NCI-H2171 treated with DMSO at 0.1 percent for 48 hours (cell line): ENCODE measurements at regions not wholly inside any gene's neighbourhood (a gene's known extent, or its start where the extent isn't known, plus 50 kb on each side); places are given as distances from the start of the nearest gene placed in this dataset.

Source experiments
- DNase-seq: peaks from one replicate; lab custom pipeline; 2025; lab: John Stamatoyannopoulos, UW

DNA sequence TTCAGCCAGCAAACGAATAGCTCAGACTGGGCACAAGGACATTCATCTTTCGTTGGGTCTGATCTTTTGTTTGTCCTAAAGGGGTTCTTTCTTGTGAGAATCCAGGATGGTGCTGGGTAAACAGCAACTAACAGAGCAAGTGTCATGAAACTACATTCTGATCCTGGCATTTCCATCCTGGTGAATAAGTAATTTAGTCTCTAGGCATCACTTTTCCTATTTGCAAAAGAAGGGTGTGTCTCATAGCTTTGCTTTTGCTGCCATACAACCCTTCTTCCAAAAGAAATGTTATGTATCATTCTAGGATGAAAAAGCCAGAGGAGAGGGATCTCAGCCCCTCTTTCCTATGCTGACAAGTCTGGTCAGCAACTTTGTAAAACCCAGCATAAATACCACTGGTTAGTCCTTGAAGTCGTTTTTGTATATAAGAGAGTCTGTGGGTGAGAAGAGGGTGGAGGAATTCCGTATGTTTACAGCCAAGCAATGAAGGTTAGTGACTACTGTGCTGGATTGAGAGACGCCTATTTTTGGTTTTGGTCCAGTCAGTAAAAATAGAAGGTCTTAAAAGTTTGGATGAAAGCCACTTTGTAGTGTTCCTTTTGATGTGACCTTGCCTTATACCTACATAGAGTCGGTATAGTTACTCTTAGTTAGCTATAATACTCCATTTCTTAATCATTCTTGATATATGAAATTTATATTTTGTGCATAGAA is 88.4 kb upstream of the SLC25A13 start:
- no peak for DNase-seq

DNA sequence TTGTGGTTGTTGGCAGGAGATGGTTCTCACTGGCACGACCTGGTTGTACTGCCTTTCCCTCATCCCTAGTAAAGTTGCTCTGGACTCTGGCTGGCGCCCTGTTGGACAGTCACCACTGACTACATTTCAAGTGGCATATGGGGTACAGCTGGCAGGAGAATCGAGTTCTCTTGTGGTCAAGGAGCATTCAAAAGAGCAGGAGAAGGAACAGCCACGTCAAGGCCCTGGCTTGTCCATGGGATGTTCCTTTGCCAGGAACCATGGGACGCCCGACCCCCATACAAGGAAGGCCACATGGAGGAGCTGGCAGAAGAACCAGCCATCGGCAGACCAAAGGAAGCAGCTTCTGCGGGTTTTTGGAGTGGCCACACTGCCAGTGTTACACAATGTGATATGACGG is 87.0 kb upstream of the SLC25A13 start:
- DNase-seq: no peak

DNA sequence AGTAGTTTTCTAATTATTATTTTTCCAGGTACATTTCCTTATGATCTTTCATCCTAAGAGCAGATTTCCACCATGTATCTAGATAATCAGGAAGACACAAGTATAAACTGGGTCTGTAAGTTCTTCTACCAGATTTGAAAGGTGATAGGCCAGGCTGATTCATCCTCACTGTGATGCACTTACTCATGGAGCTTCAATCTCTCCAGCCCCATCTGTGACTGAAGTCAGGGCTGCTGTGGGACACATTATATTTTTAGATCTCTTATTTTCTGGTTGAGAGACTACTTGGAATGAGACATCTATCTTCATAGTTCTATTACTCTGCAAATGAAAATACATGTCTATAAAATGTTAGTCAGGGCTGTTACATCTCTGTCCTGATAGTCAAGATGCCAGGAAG is 85.5 kb upstream of the SLC25A13 start:
- no peak for DNase-seq

DNA sequence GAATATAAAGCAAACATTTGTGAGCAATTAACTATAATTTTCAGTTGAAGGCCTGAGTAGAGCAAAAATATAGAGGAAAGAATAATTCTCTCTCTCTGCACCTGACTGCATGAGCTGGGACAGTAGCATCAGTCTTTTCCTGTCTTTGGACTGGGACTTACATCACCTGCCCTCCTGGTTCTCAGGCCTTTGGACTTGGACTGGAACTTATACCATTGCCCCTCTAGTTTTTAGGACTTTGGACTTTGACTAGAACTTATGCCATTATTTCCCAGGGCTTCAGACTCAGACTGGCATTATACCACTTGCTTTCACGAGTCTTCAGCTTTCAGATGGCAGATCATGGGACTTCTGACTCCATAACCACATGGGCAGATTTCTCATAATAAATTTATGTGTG is 81.0 kb upstream of the SLC25A13 start:
- DNase-seq: no peak

DNA sequence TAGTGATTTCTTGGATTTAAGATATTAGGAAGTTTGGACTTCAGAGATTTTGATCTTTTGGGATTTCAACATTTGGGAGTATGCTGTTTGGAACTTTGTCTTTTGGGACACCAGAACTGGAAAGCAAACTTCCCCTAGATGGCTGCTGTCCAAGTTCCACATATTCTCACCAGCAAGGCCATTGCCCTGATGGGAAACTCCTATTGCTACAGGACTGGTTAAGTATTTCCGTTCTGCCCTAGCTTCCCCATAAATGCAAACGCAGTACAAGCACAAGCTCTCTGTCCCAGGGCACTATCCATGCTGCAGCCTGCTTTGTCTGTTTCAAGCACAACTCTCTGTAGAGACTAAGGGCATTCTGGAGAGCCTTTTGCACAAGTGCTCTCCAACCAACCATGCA is 79.3 kb upstream of the SLC25A13 start:
- DNase-seq: no peak

DNA sequence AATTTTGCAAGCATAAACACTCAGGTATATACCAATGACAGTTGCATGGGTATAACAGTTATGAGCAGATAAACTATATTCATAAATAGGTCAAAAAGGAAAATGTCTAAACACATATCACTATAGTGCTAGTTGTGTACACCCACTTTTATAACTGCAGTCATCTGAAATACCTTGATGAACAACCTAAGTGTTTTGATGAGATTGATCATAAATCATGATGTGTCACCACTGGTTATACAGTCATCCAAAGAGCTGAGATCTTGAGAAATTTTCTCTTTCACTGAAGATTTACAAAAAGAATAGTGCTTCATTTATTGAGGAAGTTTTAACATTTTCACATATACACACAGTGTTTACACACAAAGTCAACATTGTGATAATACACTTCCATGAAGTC is 78.6 kb upstream of the SLC25A13 start:
- DNase-seq: no peak

DNA sequence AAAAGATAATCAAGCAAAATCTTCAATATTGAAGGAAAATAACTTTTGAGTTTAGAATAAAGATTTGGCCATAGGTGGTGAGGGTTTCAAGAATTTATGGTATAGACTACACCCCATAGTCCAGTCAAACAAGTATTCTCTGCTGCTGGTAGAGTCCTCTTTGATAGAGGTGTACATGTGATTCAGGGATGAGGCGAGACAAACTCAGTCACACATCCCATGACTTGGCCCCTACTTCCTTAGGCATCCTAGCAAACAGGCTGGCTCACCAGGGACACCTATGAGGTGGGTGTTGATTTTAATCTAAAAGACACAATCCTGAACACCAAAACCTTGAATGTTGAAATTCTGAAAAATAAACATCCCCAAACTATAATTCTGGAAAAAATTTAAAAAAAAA is 78.1 kb upstream of the SLC25A13 start:
- DNase-seq: no peak

DNA sequence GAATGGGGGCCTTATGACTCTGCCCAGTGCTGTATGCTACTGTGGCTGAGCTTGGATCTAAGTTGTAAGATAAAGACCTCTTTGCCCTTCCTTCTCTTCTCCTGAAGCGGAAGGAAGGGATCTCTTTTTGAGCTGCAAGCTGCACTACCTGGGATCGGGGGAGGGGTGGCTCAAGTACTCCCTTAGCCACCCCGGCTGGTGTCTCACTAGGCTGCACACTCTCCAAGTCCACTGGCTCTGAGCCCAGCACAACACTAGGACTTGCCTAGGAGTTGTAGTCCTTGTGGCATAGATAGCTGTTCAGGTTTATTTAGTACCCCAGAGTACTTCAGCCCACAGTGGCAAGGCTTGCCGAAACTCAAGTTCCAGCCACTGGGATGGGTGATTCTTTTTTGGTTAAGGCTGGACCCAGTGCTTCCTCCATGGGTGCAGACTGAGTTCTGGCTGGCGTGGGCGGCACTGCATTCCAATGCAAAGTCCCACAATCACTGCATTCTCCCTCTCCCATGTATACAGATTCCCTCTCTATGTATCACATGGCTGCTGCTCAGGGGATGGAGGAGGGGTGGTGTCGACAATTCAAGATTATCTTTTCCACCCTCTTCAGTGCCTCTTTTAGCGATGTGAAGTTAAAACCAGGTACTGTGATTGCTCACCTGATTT is 76.2 kb upstream of the SLC25A13 start:
- DNase-seq: no peak

DNA sequence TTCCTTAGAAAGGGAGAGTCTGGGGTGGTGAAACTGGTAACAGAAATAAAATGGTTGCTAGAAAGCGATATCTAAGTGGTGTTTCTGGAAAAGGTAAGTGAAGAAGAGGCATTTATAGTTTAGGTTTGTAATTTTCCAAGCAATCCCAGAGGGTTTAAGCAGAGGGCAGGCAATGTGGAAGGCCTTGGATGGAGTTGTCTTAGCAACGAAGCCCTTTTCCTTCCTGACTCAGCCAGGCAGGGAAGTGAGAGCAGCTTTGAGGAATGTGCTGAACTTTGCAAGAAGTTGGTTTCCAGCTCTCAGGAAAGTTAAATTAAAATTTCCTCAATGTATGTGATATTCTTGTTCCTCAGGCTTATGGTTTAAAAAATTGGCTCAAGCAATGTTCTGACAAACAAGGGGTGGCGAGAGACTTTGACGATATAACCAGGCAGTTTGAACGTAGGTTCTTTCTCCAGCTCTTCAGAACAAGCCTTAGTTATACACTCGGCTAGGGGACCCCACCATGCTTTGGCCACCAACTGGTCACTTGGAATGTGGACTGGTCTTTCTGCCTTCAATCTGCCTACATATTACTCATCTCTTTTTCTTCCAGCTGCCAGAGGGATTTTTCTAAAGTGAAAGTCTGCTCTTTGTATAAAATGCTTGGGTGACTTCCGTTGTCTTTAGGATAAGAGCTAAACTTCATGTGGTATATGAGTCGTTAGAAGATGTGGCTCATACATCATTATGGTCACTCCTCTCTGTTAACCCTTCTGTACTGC is 66.9 kb upstream of the SLC25A13 start:
- DNase-seq: no peak

DNA sequence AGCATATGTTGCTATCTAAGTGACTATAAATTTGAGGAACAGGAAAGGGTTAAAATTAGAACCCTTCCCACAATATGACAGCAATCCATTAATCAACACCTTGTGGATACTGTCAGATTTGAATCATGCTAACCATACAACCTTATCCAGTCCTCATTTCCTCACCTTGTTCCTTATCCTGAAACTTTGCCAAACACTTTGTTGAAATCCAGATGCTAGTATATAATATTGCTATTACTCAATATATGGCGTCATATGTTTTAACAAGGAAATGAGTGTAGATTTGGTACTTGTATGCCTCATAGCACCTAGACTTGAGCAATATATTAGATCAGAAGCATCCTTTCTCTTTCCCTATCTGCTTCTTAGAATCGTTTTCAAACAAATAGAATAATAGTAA is 66.3 kb upstream of the SLC25A13 start:
- peak; percentile 70 for DNase-seq

DNA sequence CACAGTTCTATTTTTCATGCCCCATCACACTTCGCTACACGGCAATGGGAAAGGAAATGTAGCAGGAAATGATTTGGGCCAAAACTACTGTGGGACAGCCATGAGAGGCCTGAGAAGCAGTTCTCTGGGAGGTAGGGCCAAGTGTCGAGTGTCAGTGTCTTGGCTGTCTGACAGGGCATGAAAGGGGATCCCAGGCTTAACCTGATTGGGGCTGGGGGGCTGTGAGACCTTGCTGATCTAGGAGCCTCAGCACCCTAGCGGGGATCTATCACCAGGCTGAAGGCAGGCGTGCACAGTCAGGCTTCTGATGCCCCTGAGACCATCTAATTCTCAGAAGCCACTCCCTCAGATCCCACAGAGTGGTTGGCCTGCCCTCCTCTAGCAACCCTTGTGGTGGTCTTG is 58.2 kb upstream of the SLC25A13 start:
- peak; percentile 48 for DNase-seq

DNA sequence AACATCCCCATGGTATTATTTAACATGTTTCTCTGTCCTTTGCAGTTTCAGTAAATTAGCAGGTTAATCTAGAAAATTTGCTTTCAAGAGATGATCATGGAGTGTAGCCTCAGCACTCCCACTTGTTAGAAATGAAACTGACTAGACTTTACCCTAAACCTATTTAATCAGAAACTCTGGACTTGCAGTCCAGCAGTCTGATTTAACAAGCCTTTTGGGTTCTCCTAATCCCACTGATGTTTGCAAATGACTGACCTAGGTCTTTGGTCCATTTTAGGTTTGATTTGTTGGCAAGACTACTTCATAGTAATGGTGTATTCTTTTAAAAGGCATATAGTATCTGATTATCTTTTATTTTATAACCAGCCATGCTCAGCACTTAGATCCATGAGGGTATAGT is 55.5 kb upstream of the SLC25A13 start:
- no peak for DNase-seq
